Brain microvascular endothelial cell (primary cell): ENCODE measurements at regions not wholly inside any gene's neighbourhood (a gene's known extent, or its start where the extent isn't known, plus 50 kb on each side); places are given as distances from the start of the nearest gene placed in this dataset.

Experiments used
- DNase-seq: peaks from one replicate; pipeline ENCODE4 v3.0.0-alpha.2; 2020
- H3K27ac ChIP-seq: fragments of 250-450 bp; sonication (Bioruptor Pico); 2 replicates; pipeline ENCODE4 v1.5.1; 2020; ENCODE audit warnings: mild to moderate bottlenecking, moderate library complexity
- H3K27me3 ChIP-seq: fragments of 250-450 bp; sonication (Bioruptor Pico); replicated peaks from 2 replicates; pipeline ENCODE4 v1.5.1; 2020; ENCODE audit warnings: mild to moderate bottlenecking
- H3K36me3 ChIP-seq: fragments of 250-450 bp; sonication (Bioruptor Pico); replicated peaks from 2 replicates; pipeline ENCODE4 v1.5.1; 2020; ENCODE audit warnings: mild to moderate bottlenecking
- H3K4me3 ChIP-seq: 2 replicates; pipeline ENCODE4 v1.5.1; 2011; ENCODE audit warnings: low read depth, mild to moderate bottlenecking, control low read depth, low read length, moderate library complexity
- CTCF ChIP-seq: IDR thresholded peaks from 2 replicates; pipeline ENCODE4 v1.5.1; 2011; ENCODE audit warnings: low read depth, mild to moderate bottlenecking, moderate library complexity, low read length, control low read depth, inconsistent platforms; ENCODE audit errors: missing control alignments
- in situ Hi-C: cut with HindIII; loops from 2 replicates; pipeline ENCODE4 v1.10.0; 2017; ENCODE audit warnings: low sequenced_read_pairs, low pct_ligation_motif_present

DNA sequence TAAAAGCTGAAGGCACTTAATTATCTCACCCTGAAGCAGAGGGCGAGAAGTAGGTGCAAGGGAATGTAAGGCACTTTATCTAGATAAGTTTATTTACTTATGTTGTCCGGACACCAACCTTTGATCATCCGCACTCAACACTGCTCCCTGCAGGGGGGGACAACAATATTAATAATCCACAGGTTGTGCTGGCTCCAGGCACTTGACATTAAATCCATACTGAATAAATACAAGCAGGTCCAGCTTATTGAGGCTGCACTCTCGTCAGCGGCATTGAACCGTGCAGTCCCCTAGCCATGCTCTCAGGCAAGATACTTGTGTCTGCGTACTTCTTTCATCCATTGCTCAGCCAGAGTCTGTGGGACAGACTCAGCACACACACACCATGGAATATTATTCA lies 374.5 kb upstream of the NBEA start:
- DNase-seq: no peak
- Histone ChIP-seq H3K36me3 (no peaks in the 10 kb centered on the region), H3K4me3 (no peak overlapping the region), H3K27me3 (no peaks in the 10 kb centered on the region), H3K27ac (no peak overlapping the region)
- no peak for TF ChIP-seq CTCF
- in situ Hi-C loops: no loop called here

DNA sequence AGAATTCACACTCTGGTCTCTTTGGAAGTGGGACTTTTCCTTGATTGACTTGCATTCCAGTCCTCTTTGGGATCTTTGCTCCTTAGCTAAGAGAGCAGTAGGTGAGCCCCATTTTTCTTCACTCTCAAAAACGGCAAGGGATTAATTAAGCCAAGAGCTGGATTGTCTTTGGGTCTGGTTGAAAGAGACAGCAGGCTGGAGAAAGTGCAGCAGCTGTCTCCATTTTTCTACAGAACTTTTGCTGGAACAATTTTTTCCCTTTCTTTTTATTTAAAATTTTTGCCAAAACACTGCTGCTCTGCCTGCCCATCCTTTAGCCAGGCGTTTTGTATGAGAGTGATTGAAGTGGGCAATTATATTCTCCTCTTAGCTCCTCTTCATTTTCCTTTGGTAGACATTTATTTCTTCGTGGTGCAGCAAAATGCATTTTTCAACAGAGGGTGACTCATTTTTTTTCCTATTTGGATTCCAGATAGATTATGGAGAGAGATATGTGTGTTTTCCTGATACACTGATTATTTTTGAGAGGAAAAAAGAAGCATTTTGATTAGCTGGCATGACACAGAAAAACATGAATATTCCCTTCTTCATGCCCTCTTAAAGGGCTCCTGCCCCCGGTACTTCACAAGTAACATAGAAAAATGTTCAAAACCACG lies 371.2 kb upstream of the NBEA start:
- no peak for TF ChIP-seq CTCF
- no peaks in the 10 kb centered on the region for H3K27me3 ChIP-seq
- H3K27ac ChIP-seq: no peak overlapping the region
- H3K36me3 ChIP-seq: no peaks in the 10 kb centered on the region
- in situ Hi-C loops: no loop called here
- no peak overlapping the region for H3K4me3 ChIP-seq
- no peak for DNase-seq

DNA sequence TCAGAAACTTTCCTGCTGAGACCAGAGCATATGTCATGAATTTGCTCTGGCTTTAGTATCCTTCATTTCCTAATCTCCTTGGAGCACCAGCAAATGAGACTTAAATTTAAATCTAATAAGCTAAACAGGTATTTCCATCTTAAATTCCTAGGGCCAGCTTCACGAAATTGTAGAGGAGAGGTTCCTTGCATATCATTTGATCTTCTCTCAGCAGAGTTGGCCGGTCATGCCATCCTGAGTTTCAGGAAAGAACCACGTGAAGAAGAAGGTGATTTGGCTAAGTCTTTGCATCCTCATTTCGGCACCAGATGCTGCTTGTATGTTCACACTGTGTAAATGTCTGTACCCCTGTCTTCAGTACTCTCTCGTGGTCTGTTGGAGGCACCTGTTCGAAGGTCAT lies 370.4 kb upstream of the NBEA start:
- Histone ChIP-seq H3K27ac (no peak overlapping the region), H3K36me3 (no peaks in the 10 kb centered on the region), H3K27me3 (no peaks in the 10 kb centered on the region), H3K4me3 (no peak overlapping the region)
- in situ Hi-C loops: no loop called here
- no peak for TF ChIP-seq CTCF
- no peak for DNase-seq

DNA sequence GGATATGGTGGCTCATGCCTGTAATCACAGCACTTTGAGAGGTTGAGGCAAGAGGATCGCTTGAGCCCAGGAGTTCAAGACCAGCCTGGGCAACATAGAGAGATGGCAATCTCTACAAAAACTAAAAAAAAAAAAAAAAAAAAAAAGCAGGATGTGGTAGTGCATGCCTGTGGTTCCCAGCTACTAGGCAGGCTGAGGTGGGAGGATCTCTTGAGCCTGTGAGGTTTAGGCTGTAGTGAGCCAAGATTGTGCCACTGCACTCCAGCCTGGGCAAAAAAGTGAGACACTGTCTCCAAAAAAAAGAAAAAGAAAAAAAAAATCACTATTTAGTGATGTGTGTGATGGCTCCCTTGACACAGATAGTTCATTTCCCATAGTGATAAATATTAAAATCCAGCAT lies 365.0 kb upstream of the NBEA start:
- in situ Hi-C loops: no loop called here
- DNase-seq: peak; percentile 27
- H3K4me3 ChIP-seq: no peak overlapping the region
- no peaks in the 10 kb centered on the region for H3K27me3 ChIP-seq
- H3K36me3 ChIP-seq: no peaks in the 10 kb centered on the region
- no peak overlapping the region for H3K27ac ChIP-seq
- no peak for TF ChIP-seq CTCF

DNA sequence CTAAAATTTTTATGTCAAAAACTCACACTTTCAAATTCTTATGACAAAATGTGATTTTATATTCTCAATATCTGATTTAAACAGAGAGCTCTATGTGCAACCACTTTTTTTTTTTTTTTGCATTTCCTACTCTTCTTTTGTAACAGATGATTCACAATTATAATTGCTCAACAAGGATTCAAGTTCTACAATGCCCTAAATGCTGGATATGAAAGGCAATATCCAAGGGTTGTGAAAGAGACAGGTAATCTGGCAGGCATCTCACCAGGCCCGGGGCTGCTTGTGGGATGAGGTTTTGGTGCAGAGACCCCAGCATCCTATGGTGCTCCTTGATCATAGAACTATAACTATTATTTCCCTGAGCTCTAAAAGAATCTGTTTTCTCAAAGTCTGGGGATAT lies 363.6 kb upstream of the NBEA start:
- Histone ChIP-seq H3K4me3 (no peak overlapping the region), H3K27ac (no peak overlapping the region), H3K36me3 (no peaks in the 10 kb centered on the region), H3K27me3 (no peaks in the 10 kb centered on the region)
- no peak for TF ChIP-seq CTCF
- in situ Hi-C loops: no loop called here
- no peak for DNase-seq

DNA sequence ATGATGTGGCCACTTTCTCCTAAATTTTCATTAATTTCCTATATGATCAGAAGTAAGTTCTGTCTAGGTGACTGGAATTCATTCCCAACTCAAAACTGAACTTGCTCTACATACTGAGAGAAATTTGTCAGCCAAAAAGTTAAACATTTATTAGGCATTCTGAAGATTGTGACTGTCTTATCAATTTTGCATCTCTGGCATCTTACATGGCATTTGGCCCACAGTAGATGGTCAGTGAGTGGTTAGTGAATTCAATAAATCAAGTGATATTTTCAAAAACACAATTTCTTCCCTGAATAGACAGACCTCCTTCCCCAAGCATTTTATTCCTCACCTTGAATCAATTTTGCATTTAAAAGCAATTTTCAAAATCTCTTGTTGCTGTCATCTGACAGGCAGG lies 363.2 kb upstream of the NBEA start:
- no peak for TF ChIP-seq CTCF
- no peaks in the 10 kb centered on the region for H3K27me3 ChIP-seq
- H3K36me3 ChIP-seq: no peaks in the 10 kb centered on the region
- no peak for DNase-seq
- H3K4me3 ChIP-seq: no peak overlapping the region
- no peak overlapping the region for H3K27ac ChIP-seq
- in situ Hi-C loops: no loop called here
